ENCODE measurements at regions not wholly inside any gene's neighbourhood (a gene's known extent, or its start where the extent isn't known, plus 50 kb on each side); places are given as distances from the start of the nearest gene placed in this dataset.
"Not testable (repeated sequence)": the region's sequence is repeated elsewhere in the genome, so short reads cannot be mapped to it uniquely, and the experiment has no call there.

DNA sequence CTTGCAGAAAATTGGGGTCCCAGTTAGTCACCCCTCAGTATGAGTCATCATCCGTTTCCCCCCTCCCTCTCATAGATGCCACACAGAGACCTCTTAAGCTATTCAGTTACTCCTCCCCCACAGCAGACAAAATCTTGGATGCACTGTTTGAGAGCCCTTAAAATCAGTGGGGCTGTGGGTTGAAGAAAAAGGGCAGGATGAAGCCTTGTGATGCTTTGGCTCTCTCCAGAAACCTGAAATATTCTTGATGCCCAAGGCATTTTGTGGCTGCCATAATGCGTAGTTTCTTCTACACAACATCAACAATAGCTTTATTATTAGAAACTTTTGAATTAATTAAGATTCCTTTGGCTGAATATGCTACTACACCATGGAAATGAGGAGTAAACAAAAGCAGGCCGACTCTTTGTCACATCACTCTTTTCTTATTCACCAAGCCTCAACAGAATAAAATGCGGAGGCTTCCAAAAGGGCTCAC is 133.8 kb downstream of the MRPS30 start:
- DNase-seq = peak in 4 of 58 donors; percentile 2 to 16 (median 10)

DNA sequence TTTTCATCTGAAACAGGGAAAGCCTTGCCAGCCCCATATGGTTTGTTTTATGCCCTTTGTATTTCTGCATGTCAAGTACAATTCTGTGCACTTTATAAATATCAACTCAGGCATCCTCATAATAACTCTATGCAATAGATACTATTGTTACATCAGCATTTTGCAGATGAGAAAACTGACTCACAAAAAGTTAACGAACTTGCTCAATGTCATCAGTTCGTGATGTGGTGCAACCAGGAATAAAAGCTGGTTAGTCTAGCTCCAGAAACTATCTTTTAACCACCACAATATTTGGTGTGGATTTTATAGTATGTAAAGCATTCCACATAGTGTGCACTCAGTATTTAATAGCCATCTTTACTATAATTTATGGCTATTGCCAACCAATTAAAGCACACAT is 134.9 kb downstream of the MRPS30 start:
- no peak for DNase-seq

DNA sequence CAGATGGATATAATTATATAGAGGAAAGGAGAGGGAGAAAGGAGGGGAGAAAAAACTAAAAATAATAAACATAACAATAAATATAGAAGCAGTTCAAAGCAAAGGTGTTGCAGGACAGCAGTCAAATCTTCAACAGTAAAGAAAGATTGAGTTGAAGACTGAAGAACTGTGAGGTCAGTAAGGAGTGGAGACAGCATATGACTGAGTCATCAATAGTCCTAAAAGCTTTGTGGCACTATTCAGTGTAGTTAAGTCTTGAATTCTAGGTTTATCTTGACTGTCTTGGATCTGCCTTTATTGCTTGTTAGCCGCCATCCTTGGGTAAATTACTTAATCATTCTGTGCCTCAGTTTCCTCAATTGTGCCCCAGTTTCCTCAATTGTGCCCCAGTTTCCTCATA is 137.0 kb downstream of the MRPS30 start:
- no peak for DNase-seq

DNA sequence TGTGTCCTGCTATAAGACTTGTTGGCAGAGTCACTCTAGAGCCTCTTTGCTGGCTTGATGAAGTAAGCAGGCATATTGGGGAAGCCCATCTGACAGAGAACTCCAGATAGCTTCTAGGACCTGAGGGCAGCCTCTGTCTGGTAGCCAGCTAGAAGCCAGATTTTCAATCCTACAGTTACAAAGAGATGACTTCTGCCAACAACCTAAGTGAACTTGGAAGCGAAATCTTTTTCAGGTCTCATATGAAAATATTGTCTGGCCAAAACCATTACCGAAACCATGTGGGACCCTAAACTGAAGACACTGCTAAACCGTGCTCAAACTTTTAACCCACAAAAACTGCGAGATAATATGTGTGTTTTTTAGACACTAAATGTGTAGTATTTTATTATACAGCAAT is 140.9 kb downstream of the MRPS30 start:
- no peak for DNase-seq

DNA sequence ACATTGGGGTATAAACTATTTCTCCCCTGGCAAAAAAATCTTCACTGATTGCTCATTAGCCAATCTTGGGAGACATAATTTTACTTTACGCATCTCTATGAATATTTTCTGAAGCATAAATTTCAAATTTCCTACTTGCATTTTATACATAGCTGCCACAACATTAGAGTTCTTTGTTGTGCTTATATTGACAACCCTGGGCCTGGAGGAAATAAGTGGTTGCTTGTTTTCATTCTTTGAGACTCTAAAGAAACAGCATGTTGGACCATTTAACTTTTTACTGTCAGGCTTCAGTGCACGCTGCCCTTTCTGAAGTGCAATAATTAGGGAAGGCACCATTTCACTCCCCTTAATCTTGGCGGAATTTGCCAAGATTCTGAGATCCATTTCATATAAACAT is 142.6 kb downstream of the MRPS30 start:
- no peak for DNase-seq

DNA sequence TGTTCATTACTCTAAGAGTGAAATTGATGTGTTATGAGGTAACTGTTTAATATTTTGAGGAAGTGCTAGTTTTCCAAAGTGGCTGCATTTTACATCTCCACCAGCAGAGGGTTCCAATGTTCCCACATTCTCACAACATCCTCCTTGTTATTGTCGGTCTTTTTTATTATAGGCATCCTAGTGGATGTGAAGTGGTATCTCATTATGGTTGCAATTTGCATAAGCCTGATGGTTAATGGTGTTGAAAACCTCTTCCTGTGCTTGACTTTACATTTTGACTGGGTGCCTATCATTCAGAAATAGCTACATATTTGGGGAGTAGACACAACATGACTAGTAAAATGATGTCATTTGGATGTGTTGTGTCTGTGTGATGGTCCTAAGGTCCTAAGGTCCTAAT is 143.6 kb downstream of the MRPS30 start:
- DNase-seq = peak in 2 of 58 donors; percentile 3

DNA sequence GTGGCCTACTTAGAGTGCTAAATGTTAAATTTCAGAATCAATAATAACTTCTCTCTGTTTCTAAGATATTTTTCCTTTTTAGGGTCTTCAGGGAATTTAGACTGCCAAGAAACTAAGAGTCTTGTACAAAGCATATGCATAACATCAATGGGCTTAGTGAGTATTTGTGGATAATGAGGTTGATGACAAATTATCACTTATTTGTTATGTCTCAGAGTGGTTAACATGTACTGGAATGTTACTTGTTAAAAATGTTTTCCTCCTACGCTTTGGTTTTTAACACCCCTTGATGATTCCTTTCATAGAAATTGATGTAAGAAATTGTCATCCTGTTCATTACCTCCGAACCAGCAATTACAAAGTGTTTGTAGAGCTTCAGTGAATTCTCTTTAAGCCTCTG is 144.3 kb downstream of the MRPS30 start:
- DNase-seq = no peak

DNA sequence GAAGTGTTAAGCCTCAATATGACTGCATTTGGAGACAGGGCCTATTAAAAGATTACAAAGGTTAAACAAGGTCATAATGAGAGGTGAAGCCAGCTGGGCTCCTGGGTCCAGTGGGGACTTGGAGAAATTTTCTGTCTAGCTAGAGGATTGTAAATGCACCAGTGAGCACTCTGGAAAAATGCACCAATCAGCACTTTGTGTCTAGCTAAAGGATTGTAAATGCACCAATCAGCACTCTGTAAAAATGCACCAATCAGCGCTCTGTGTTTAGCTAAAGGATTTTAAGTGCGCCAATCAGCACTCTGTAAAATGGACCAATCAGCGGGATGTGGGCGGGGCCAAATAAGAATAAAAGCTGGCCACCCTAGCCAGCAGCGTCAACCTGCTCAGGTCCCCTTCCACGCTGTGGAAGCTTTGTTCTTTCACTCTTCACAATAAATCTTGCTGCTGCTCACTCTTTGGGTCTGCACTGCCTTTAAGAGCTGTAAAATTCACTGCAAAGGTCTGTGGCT is 150.3 kb downstream of the MRPS30 start:
- DNase-seq = not testable (repeated sequence)

DNA sequence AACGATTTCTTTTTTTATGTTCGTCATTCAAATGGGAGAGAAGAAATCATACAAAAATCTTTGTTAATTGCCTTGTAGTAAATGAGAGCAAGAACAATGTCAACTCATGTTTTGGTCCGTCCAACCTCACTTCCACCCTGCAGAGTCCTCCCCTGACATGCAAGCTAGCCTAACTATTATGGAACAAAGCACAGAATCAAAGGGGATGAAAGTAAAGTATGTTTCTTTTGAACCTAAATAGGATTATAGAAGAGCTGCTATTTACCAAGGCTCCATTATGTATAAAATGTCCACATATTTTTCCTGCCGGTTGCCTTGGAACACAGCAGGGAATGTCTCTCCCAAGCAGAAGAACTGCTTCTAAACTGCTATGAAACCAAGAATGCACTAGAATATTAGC is 161.1 kb downstream of the MRPS30 start:
- no peak for DNase-seq

DNA sequence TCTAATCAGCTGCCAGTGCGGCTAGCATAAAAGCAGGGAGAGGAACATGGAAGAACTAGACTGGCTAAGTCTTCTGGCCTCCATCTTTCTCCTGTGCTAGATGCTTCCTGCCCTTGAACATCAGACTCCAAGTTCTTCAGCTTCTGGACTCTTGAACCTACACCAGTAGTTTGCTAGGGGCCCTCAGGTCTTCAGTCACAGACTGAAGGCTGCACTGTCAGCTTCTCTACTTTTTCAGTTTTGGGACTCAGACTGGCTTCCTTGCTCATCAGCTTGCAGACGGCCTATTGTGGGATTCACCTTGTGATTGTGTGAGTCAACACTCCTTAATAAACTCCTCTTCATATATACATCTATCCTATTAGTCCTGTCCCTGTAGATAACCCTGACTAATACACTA is 162.2 kb downstream of the MRPS30 start:
- DNase-seq = not testable (repeated sequence)

DNA sequence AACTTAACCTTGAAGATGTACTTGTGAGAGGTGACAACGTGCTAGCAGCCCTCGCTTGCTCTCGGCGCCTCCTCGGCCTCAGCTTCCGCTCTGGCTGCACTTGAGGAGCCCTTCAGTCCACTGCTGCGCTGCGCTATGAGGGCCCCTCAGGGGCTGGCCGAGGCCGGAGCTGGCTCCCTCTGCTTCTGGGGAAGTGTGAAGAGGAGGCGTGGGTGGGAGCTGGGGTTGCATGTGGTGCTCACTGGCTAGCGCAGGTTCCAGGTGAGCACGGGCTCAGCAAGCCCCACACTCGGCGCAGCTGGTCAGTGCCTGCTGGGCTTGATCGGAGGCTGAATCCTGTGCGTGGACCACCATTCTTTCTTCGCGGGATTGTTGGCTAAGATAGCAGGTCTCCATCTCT is 166.1 kb downstream of the MRPS30 start:
- DNase-seq = no peak

DNA sequence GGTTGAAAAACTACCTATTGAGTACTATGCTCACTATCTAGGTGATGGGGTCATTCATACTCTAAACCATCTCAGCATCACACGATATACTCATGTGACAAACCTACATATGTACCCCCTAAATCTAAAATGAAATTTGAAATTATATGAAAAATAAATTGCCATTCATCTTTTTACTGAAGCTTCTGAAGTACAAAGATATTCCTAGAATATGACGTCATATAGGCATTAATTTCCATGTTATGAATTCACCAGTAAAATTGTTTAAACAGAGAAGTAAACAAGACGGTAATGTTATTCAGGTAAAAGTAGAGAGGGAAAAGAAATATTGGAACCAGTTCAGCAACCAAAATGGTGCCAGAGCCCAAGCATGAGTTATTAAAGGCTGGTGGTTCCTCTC is 173.0 kb downstream of the MRPS30 start:
- DNase-seq = no peak

DNA sequence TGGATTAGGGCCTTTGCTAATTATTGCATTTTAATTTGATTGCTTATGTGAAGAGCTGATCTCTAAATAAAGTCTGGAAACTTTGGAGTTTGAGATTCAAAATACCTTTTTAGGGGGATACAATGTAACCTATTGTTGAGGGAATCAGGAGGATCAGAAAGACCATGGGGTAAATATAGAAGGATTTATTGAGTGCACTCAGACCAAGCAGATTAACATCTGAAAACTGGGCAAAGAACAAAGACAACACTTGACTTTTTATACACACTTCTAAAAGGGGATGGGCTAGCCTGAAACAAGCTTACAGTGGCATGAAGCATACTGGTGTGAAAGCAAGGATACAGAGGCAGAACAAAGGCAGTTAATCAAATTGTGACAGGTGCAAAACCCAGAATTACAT is 174.3 kb downstream of the MRPS30 start:
- no peak for DNase-seq

DNA sequence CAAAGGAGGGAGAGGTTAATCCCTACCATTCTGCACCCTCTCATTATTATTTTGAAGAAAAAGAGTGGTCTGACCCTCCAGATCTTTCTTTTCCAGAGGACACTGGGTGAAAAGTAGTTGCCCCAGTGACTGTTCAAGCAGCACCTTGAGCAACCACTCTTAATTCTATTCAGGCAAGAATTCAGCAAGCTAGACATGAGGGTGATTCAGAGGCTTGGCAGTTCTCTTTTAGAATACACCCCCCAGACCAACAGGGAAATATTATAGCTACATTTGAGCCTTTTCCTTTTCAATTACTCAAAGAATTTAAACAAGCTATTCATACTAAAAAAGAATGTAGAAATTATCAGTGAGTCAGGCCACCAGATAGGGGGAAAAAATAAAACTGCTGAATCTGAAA is 178.3 kb downstream of the MRPS30 start:
- DNase-seq = no peak

DNA sequence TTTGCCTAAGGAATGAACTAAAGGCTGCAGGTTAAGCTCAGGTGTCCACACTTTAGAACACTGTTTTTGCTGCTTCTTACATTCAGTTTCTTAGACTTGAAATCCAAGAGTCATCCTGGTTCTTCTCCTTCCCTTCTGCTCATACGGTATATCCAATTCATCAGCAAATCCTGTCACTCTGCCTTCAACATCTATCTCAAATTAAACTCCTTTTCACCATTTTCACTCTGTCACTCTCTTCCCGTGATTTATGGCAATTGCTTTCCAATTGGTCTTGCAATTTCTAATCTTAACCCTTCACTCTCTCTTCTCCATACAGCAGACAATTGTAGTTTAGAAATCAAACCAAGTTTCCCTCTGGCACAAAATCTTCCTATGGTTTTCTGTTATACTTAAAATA is 182.9 kb downstream of the MRPS30 start:
- DNase-seq = no peak

DNA sequence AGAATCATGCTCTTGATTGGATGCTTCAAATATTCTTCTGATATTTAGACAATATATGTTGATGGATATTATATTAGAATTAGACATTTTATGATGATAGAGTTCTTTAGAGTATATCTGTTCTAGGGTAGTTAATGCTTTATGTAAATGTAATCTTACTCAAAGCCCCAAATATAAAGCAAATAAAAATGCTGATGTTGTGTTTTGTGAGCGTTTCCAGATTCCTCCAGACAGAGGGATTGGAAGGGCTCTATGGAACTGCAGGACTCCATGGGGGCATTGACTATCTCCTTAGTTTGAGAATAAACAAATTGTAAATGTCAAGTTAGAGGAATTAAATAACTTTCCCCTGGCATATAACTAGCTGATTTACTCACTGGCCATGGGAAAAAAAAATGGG is 184.5 kb downstream of the MRPS30 start:
- DNase-seq = no peak

DNA sequence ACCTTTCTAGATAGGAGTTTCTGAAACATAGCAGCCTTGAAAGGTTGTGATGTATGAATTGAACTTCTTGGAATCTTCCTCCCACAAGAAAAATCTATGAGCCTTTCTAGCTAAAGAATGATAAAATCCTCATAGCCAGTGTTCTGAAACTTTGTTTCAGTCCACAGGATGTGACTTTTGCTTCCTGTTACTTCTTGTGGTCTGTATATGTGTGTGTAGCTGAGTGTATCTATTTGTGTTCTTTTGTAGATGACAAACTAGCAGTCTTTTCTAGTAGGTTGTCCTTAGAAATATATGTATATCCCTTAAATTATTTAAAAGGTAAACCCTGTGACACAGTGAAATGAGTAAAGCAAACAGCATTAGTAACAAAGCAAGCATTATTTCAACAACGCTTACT is 188.8 kb downstream of the MRPS30 start:
- no peak for DNase-seq

DNA sequence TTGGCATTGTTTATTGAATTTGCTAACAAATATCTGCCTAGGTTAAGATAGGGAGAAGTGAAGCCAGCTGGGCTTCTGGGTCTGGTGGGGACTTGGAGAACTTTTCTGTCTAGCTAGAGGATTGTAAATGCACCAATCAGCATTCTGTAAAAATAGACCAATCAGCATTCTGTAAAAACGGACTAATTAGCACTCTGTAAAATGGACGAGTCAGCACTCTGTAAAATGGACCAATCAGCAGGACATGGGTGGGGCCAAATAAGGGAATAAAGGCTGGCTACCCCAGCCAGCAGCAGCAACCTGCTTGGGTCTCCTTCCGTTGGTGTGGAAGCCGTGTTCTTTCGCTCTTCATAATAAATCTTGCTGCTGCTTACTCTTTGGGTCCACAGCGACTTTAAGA is 198.4 kb downstream of the MRPS30 start:
- not testable (repeated sequence) for DNase-seq

DNA sequence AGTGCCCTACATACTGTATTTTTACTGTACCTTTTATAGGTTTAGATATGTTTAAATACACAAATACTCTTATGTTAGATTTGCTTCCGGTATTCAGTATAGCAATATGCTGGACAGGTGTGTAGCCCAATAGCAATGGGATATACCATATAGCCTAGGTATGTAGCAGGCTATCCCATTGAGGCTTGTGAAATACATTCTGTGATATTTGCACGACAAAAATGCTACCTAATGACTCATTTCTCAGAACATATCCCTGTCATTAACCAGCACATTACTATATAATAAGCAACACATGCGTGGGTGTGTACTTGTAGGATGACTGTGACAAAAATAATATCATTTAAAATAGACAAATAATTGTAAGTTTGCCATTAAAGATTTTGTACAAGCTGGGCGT is 208.8 kb downstream of the MRPS30 start:
- DNase-seq = no peak

DNA sequence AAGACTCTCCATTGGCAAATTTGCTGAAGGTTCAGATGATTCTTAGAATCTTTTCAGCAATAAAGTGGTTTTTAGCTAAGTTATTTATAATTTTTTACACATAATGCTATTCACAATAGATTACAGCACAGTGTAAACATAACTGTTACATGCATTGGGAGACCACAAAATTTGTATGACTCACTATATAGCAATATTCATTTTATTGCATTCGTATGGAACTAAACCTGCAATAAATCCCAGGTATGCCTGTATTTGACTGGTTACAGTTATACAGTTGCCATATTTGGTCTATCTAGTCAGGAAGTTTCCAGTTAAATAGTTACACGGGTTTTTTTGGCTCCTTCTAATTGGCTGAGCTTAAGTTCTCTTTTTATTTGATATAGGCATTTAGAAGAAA is 220.8 kb downstream of the MRPS30 start:
- DNase-seq = no peak

DNA sequence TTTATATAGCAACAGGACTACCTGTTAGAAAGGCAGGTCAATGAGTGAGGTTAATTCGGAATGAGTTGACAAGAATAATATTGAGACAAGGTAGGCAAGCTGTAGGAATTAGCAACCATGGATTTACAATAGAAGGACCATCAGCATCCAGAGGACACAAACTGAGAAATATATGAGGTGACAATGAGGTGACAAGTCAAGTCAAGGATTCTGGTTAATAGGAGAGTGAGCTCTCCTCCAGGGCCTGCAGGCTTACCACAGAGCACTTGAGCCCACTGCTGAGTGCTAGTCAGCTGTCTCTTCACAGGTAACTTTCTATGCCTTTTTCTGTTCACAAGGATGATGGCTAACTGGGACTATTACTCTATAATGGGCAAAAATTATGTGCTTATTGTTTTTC is 227.2 kb downstream of the MRPS30 start:
- no peak for DNase-seq

DNA sequence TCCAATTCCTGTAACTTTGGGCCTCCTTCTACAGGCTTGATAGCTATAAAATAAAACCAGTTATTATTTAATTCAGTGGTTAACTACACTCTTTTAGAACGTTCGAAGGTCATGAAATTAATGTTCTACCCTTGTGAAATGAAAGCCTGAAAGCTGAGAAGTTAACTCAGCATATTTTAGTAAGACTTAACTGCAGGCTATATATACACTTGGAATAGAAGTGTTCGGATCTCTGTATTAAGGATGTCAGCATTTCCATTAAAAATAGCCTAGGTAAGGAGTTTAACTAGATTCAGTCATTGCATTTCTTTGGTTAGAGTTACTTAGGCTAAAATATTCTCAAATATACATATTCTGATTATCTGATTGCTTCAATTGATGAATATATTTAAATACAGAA is 229.2 kb downstream of the MRPS30 start:
- no peak for DNase-seq

DNA sequence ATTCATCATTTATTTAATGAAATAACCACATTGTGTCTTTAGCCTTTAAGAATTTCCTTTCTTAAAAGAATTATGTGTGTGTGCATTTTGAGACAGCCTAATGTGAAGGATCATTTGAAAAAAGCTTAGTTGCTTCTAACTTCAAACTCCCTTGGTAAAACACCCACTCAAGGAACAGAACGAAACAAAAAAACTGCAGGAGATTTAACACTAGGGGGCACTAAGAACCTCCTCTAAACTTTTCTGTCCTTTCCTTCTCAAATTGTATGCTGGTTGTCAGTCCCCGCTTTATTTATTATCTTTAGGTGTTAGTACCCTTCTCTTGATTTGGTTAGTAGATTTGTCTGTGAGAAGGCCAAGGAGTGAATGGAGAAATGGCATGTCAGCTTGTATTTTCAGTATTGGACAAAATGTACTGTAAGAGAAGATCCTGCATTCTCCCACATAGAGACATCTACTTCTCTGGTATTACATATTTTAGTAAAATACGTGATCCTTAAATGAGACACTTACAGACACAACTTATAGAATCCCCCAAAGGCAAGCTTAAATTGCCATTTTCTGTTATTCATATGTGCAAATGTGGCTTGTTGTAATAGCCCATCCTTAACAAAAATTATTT is 229.7 kb downstream of the MRPS30 start:
- peak in 2 of 58 donors; percentile 3 to 40 for DNase-seq

DNA sequence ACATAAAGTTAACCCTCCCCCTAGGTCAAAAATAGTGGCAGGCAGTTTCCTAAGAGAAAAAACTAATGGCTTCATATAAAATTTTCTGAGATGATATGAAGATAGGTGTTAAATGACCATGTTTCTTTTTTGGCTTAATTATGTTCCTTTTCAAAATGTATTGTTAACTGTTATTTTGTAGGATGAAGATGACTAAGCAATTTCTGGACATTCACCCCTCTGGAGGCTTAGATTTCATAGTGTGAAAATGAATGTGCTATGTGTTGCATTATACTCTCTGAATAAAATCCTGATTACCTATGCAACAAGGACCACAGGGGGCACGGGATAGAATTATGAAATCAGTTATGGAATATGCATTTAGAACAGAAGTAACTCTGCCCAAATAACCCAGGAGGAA is 233.5 kb downstream of the MRPS30 start:
- DNase-seq = no peak
